Sigmoid colon (tissue), 4 donors: ENCODE measurements at regions not wholly inside any gene's neighbourhood (a gene's known extent, or its start where the extent isn't known, plus 50 kb on each side); places are given as distances from the start of the nearest gene placed in this dataset.

Experiments
- CTCF ChIP-seq, 4 experiments: fragments of 450-650 bp in 3 of 4; fragments of 200-600 bp in 1 of 4; IDR thresholded peaks; one replicate each; pipeline ENCODE4 v1.5.1; 2016 to 2019; ENCODE audit warnings: antibody characterized with exemption in 4 of 4, mild to moderate bottlenecking in 3 of 4, moderate library complexity in 2 of 4
- EP300 ChIP-seq, 4 donors: sonication (generic); formaldehyde crosslinking; IDR thresholded peaks; one replicate each; pipeline ENCODE4 v1.6.1; 2017; ENCODE audit warnings: antibody characterized with exemption in 4 of 4
- POLR2A ChIP-seq, 2 donors: fragments of 450-650 bp; IDR thresholded peaks; one replicate each; pipeline ENCODE4 v1.6.1; 2016; ENCODE audit warnings: antibody characterized with exemption in 2 of 2, mild to moderate bottlenecking in 2 of 2, moderate library complexity in 2 of 2
- POLR2AphosphoS5 ChIP-seq, 4 donors: sonication (generic); formaldehyde crosslinking; IDR thresholded peaks; one replicate each; pipeline ENCODE4 v1.6.1; 2017; ENCODE audit warnings: antibody characterized with exemption in 4 of 4

GRCh38 chr13:62049992-62050391 lies 634.3 kb upstream of the PCDH20 start:
- TF ChIP-seq CTCF (IDR thresholded peaks at IDR 0.05) = no peak
- no peak for TF ChIP-seq POLR2AphosphoS5 (IDR thresholded peaks at IDR 0.05)
- no peak for TF ChIP-seq EP300 (IDR thresholded peaks at IDR 0.05)
- TF ChIP-seq POLR2A (IDR thresholded peaks at IDR 0.05) = no peak
